Sigmoid colon (tissue), 6 donors: ENCODE measurements at regions not wholly inside any gene's neighbourhood (a gene's known extent, or its start where the extent isn't known, plus 50 kb on each side); places are given as distances from the start of the nearest gene placed in this dataset.

Source experiments
- DNase-seq: peaks from one replicate; pipeline ENCODE4 v3.0.0-alpha.2; 2019
- H3K27ac ChIP-seq, 4 donors: fragments of 200-600 bp; sonication (generic); one replicate each; pipeline ENCODE4 v1.5.1; 2016 to 2019; ENCODE audit warnings: mild to moderate bottlenecking in 1 of 4
- H3K27me3 ChIP-seq, 3 donors: fragments of 200-600 bp; sonication (generic); one replicate each; pipeline ENCODE4 v1.5.1; 2019; ENCODE audit warnings: mild to moderate bottlenecking in 1 of 3
- H3K36me3 ChIP-seq, 4 donors: fragments of 200-600 bp; sonication (generic); one replicate each; pipeline ENCODE4 v1.5.1; 2016 to 2019
- H3K4me1 ChIP-seq, 4 donors: fragments of 200-600 bp; sonication (generic); one replicate each; pipeline ENCODE4 v1.5.1; 2017 to 2019
- H3K4me3 ChIP-seq, 4 donors: fragments of 200-600 bp; sonication (generic); one replicate each; pipeline ENCODE4 v1.5.1; 2017 to 2019; ENCODE audit warnings: mild to moderate bottlenecking in 2 of 4, moderate library complexity in 1 of 4
- H3K9me3 ChIP-seq, 4 donors: fragments of 200-600 bp in 3 of 4; sonication (generic) in 3 of 4; one replicate each; pipeline versions ENCODE4 v1.5.1 to v1.6.1; 2013 to 2019
- EP300 ChIP-seq, 4 donors: sonication (generic); formaldehyde crosslinking; IDR thresholded peaks; one replicate each; pipeline ENCODE4 v1.6.1; 2017; ENCODE audit warnings: antibody characterized with exemption in 4 of 4
- POLR2A ChIP-seq, 2 donors: fragments of 450-650 bp; IDR thresholded peaks; one replicate each; pipeline ENCODE4 v1.6.1; 2016; ENCODE audit warnings: antibody characterized with exemption in 2 of 2, mild to moderate bottlenecking in 2 of 2, moderate library complexity in 2 of 2
- POLR2AphosphoS5 ChIP-seq, 4 donors: sonication (generic); formaldehyde crosslinking; IDR thresholded peaks; one replicate each; pipeline ENCODE4 v1.6.1; 2017; ENCODE audit warnings: antibody characterized with exemption in 4 of 4
- whole genome bisulfite sequencing, 2 donors: extraction: QIAGEN DNeasy Blood & Tissue Kit; methylation state at CpG; one replicate each; pipeline ENCODE4 v1.1.7; 2013; 5-methylcytosine and 5-hydroxymethylcytosine counted together
- intact Hi-C: fragments of 100-400 bp; cut with DNase I; formaldehyde crosslinking; loops from one replicate; pipeline ENCODE4 v1.15.1; 2023
- TF ChIP-seq, protein P1 (sequence below), 4 experiments: fragments of 450-650 bp in 3 of 4; fragments of 200-600 bp in 1 of 4; IDR thresholded peaks; one replicate each; pipeline ENCODE4 v1.5.1; 2016 to 2019; ENCODE audit warnings: antibody characterized with exemption in 4 of 4, mild to moderate bottlenecking in 3 of 4, moderate library complexity in 2 of 4
- donor health status: healthy with polysubstance abuse.
- donor health status: healthy.

- Histone ChIP-seq H3K27me3 (no peaks in the 10 kb centered on the region), H3K36me3 (no peaks in the 10 kb centered on the region), H3K4me3 (no peak overlapping the region), H3K27ac (no peak overlapping the region), H3K9me3 (no peaks in the 10 kb centered on the region), H3K4me1 (no peaks in the 10 kb centered on the region)
- intact Hi-C loops: no loop called here
- TF ChIP-seq POLR2A (IDR thresholded peaks at IDR 0.05) (no peak), POLR2AphosphoS5 (IDR thresholded peaks at IDR 0.05) (no peak), EP300 (IDR thresholded peaks at IDR 0.05) (no peak)
- TF ChIP-seq, protein P1, sequence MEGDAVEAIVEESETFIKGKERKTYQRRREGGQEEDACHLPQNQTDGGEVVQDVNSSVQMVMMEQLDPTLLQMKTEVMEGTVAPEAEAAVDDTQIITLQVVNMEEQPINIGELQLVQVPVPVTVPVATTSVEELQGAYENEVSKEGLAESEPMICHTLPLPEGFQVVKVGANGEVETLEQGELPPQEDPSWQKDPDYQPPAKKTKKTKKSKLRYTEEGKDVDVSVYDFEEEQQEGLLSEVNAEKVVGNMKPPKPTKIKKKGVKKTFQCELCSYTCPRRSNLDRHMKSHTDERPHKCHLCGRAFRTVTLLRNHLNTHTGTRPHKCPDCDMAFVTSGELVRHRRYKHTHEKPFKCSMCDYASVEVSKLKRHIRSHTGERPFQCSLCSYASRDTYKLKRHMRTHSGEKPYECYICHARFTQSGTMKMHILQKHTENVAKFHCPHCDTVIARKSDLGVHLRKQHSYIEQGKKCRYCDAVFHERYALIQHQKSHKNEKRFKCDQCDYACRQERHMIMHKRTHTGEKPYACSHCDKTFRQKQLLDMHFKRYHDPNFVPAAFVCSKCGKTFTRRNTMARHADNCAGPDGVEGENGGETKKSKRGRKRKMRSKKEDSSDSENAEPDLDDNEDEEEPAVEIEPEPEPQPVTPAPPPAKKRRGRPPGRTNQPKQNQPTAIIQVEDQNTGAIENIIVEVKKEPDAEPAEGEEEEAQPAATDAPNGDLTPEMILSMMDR (IDR thresholded peaks at IDR 0.05): no peak
- DNase-seq: no peak
Measured at GRCh38 chr6:124901084-124901483, 61.2 kb upstream of the RNF217 start.

DNA sequence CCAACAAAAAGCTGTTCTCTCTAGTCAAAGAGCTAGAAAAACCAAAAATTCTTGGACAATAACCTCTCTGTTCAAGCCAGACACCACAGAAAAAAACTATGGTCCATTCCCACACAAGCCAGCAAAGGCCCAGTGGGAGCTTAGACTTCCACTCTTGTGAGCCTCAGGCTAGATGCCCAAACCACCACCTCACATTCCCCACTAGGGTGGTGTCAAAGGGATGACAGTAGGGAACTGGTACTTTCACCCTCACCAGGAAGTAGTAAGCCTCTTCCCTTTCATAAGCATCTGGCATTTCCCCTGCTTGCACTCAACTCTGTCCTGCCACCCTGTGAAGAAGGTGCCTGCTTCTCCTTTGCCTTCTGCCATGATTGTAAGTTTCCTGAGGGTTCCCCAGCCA lies 58.4 kb upstream of the RNF217 start:
- TF ChIP-seq, protein P1 (IDR thresholded peaks at IDR 0.05): no peak
- TF ChIP-seq POLR2A (IDR thresholded peaks at IDR 0.05) (no peak), POLR2AphosphoS5 (IDR thresholded peaks at IDR 0.05) (no peak), EP300 (IDR thresholded peaks at IDR 0.05) (no peak)

GRCh38 chr6:124907596-124907995 lies 54.6 kb upstream of the RNF217 start:
- no peak for DNase-seq
- intact Hi-C loops: no loop called here
- H3K4me1 ChIP-seq: no peaks in the 10 kb centered on the region
- no peaks in the 10 kb centered on the region for H3K36me3 ChIP-seq
- TF ChIP-seq, protein P1 (IDR thresholded peaks at IDR 0.05): no peak
- TF ChIP-seq POLR2AphosphoS5 (IDR thresholded peaks at IDR 0.05) (no peak), POLR2A (IDR thresholded peaks at IDR 0.05) (no peak), EP300 (IDR thresholded peaks at IDR 0.05) (no peak)
- H3K27me3 ChIP-seq: no peaks in the 10 kb centered on the region
- no peak overlapping the region for H3K4me3 ChIP-seq
- H3K9me3 ChIP-seq: peaks cover 0 to 3% (median 0%) of the 10 kb centered on the region in 4 donors
- H3K27ac ChIP-seq: no peak overlapping the region
- 92 to 94% methylated on average over 1 of the region's 1 CpG for WGBS, 2 donors

More for the DNA sequence above, 58.4 kb upstream of the RNF217 start:
- Histone ChIP-seq H3K27me3 (no peaks in the 10 kb centered on the region), H3K27ac (no peak overlapping the region), H3K36me3 (no peaks in the 10 kb centered on the region), H3K4me3 (no peak overlapping the region), H3K4me1 (no peaks in the 10 kb centered on the region), H3K9me3 (no peaks in the 10 kb centered on the region)
- intact Hi-C loops: no loop called here
- no peak for DNase-seq
